Mucosa of descending colon (tissue), 3 donors: ENCODE measurements at regions not wholly inside any gene's neighbourhood (a gene's known extent, or its start where the extent isn't known, plus 50 kb on each side); places are given as distances from the start of the nearest gene placed in this dataset.
A peak's percentile ranks its signal among the peaks of the same experiment; 100 is the strongest.

Source experiments
- ATAC-seq: fragments of 200-7000 bp; cut with Tn5 transposase; one replicate; pipeline ENCODE4 v1.9.1; 2020; ENCODE audit warnings: mild to moderate bottlenecking, moderate library complexity
- DNase-seq, 3 donors: peaks; one replicate each; pipeline ENCODE4 v3.0.0-alpha.2; 2020
- H3K36me3 ChIP-seq: fragments of 200-600 bp; one replicate; pipeline ENCODE4 v1.8.0; 2021; ENCODE audit warnings: low read depth, mild to moderate bottlenecking
- H3K4me1 ChIP-seq: fragments of 200-600 bp; one replicate; pipeline ENCODE4 v1.8.0; 2021; ENCODE audit warnings: low read depth, mild to moderate bottlenecking
- H3K4me3 ChIP-seq: fragments of 200-600 bp; one replicate; pipeline ENCODE4 v1.8.0; 2021; ENCODE audit warnings: mild to moderate bottlenecking
- H3K9me3 ChIP-seq: fragments of 200-600 bp; one replicate; pipeline ENCODE4 v1.8.0; 2021; ENCODE audit warnings: mild to moderate bottlenecking
- intact Hi-C, 2 donors: fragments of 100-400 bp; cut with DNase I in 1 of 2; cut with micrococcal nuclease in 1 of 2; formaldehyde crosslinking; loops; one replicate each; pipeline versions ENCODE4 v1.11.0 to v1.11.1; 2022; cut with DNase I, micrococcal nuclease
- TF ChIP-seq, protein P1 (sequence below): fragments of 200-600 bp; IDR thresholded peaks from one replicate; pipeline ENCODE4 v1.8.0; 2022; ENCODE audit warnings: antibody characterized with exemption, mild to moderate bottlenecking
- donor health status: DM: no; HTN: no; CAD: no; lungs with moderate emphysema.
- donor health status: DM: no; HTN: no; CAD: no.
- donor health status: DM: no; HTN: yes; CAD: no.

DNA sequence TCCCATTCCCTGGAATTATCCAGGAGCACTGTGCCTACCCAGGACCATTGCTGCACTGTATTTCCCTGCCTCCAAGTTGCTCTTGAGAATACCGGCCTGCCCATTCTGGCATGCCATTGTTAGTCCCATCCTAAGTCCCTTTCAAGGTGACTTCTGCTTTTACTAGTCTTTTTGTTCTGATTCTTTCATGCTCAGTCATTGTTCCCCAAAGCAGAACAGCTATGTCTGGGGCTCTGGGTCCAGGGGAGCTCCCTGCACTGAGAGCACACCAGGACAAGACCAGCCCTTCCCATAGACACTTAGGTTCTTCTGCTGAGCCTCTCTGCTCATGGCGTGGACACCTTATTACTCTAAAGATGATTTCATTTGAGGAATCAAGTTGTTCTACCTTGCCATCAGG, 388.9 kb upstream of the KLF4 start:
- Histone ChIP-seq H3K36me3 (no peaks in the 10 kb centered on the region), H3K9me3 (no peaks in the 10 kb centered on the region), H3K4me3 (no peak overlapping the region), H3K4me1 (peaks cover 2% of the 10 kb centered on the region)
- DNase-seq (no peak), ATAC-seq (no peak)
- intact Hi-C loops: no loop called here
- TF ChIP-seq, protein P1, sequence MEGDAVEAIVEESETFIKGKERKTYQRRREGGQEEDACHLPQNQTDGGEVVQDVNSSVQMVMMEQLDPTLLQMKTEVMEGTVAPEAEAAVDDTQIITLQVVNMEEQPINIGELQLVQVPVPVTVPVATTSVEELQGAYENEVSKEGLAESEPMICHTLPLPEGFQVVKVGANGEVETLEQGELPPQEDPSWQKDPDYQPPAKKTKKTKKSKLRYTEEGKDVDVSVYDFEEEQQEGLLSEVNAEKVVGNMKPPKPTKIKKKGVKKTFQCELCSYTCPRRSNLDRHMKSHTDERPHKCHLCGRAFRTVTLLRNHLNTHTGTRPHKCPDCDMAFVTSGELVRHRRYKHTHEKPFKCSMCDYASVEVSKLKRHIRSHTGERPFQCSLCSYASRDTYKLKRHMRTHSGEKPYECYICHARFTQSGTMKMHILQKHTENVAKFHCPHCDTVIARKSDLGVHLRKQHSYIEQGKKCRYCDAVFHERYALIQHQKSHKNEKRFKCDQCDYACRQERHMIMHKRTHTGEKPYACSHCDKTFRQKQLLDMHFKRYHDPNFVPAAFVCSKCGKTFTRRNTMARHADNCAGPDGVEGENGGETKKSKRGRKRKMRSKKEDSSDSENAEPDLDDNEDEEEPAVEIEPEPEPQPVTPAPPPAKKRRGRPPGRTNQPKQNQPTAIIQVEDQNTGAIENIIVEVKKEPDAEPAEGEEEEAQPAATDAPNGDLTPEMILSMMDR: no peak

DNA sequence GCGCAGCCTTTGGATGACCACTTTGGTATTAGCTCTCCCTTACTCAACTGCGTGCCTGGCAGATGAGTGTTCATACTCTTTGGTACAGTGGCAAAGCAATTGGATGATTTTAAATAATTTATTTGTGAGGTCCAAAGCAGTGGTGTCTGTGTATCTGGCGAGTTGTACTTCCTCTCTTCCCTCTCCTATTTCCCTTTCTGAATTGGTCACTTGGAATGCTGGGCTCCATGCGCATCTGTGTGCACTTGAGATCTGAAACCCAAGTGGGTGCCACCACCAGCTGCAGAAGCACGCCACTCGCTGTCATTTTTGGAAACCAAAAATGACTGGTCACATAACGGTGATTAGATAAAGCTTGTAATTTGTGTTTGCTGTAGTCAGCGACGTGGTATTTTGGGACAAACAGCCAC, 386.0 kb upstream of the KLF4 start:
- intact Hi-C loops: no loop called here
- no peak overlapping the region for H3K4me3 ChIP-seq
- ATAC-seq (no peak), DNase-seq (no peak)
- H3K4me1 ChIP-seq: no peaks in the 10 kb centered on the region
- no peaks in the 10 kb centered on the region for H3K36me3 ChIP-seq
- TF ChIP-seq, protein P1: no peak
- no peaks in the 10 kb centered on the region for H3K9me3 ChIP-seq

DNA sequence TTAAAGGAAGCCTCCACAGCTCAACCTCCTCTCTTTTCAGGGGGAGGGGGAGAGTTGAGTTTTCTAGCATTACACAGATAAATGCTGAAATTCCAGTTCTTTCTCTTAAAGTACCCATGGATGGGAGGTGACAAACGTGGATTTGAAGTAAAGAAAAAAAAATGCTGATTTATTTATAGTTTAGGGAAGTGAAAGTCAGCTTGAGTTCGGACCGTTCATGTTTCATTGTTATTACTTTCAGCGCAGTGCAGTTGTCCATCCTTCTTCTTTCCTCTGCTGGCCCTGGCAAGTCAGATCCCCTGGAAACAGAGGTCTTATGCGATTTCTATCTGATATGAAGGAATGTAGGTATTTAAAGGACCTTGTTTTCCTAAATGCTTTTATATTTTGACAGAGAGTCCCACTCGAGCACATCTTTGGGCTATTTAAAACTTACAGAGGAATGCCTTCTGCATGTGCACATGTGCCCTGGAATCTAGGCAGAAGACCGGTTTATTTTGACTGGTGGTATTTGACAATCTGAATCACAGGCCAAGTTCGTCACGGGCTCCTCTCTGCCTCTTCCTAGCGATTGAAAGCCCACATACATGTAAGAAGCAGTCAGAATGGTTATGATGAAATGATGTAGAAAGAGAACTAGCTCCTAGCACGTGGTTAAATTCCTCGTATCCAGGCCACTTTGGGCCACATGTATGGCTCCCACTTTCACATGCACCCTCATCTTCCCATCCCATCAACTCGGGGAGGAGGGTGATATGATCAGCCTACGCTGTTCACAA, 385.2 kb upstream of the KLF4 start:
- H3K4me1 ChIP-seq: no peaks in the 10 kb centered on the region
- no peaks in the 10 kb centered on the region for H3K36me3 ChIP-seq
- intact Hi-C loops: no loop called here
- TF ChIP-seq, protein P1: no peak
- ATAC-seq: peak; percentile 25
- H3K9me3 ChIP-seq: no peaks in the 10 kb centered on the region
- no peak for DNase-seq
- H3K4me3 ChIP-seq: no peak overlapping the region

DNA sequence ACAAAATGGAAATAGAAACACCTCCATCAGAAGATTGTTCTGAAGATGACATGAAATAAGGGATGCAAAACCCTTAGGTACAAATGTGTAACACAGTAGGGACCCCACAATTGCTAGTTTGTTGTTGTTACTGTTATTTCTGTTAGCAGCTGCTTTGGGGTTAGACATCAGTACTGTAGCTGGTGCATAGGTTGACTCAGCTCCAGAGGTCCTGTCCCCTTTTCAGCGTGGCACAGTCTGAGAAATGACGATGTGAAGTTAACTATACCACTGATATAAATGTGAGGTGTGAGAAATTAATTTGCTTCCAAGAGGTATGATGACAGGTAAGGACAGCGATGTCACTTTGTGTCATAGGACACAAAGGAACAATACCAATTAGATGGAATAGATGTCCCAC, 384.6 kb upstream of the KLF4 start:
- Histone ChIP-seq H3K9me3 (no peaks in the 10 kb centered on the region), H3K4me3 (no peak overlapping the region), H3K4me1 (no peaks in the 10 kb centered on the region), H3K36me3 (no peaks in the 10 kb centered on the region)
- TF ChIP-seq, protein P1: no peak
- ATAC-seq (no peak), DNase-seq (no peak)
- intact Hi-C loops: no loop called here

DNA sequence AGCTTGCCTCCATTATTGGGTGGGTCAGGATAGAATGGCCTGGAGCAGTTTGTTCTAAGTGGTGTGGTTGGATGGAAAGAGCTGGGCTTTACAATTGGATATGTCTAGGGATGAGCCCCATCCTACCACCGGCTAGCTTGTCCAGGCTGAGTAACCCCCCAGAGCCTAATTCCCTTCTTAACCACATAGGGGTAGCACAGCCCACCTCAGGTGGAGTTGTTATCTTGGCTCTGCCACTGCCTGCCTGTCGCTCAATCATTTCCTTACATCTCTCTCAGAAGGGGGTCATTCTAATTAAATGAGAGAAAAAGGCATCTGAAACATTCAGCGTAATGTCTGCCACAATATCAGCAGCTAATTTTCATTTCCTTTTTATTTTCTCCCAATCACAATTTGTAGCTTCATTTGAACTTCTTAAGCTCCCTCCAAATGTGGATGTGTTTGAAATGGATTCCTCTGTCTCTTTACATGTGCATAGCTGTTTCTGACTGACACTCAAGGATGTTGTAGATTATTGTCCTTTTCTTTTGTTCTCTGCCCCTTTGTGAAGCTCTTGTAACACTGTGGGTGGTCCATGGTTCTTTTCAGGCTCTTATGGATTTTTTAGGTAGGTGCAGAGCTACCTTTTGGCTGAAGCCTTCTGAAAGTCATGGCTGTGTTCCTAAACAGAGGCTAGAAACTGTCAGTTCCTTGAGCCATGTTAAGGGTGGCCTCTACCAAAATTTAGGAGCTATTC, 383.1 kb upstream of the KLF4 start:
- DNase-seq (no peak), ATAC-seq (no peak)
- TF ChIP-seq, protein P1: no peak
- H3K9me3 ChIP-seq: no peaks in the 10 kb centered on the region
- H3K4me1 ChIP-seq: no peaks in the 10 kb centered on the region
- H3K36me3 ChIP-seq: no peaks in the 10 kb centered on the region
- H3K4me3 ChIP-seq: no peak overlapping the region
- intact Hi-C loops: no loop called here
